ENCODE measurements at regions not wholly inside any gene's neighbourhood (a gene's known extent, or its start where the extent isn't known, plus 50 kb on each side); places are given as distances from the start of the nearest gene placed in this dataset.

GRCh38 chr12:116404913-116405611, 127.6 kb upstream of the MED13L start:
- Histone ChIP-seq H3K36me3 (ENCODE audit: control insufficient read depth in 2 of 2, insufficient read depth in 2 of 2, low read length in 2 of 2) (no peaks in the 10 kb centered on the region), H3K4me1 (ENCODE audit: control insufficient read depth, insufficient read depth, low read length) (peaks cover 4% of the 10 kb centered on the region), H3K4me3 (ENCODE audit: low read length in 2 of 2) (no peak overlapping the region), H3K27ac (ENCODE audit: low read length) (no peak overlapping the region), H3K27me3 (ENCODE audit: control insufficient read depth in 1 of 2, insufficient read depth in 2 of 2, low read length in 2 of 2) (no peaks in the 10 kb centered on the region), H3K9me3 (ENCODE audit: control insufficient read depth in 2 of 2, low read length in 2 of 2) (no peaks in the 10 kb centered on the region), H3K9ac (ENCODE audit: low read length in 2 of 2) (no peak overlapping the region)

- Histone ChIP-seq H3K9ac (ENCODE audit: low read length in 2 of 2) (no peak overlapping the region), H3K4me3 (ENCODE audit: low read length in 2 of 2) (no peak overlapping the region), H3K4me1 (ENCODE audit: control insufficient read depth, insufficient read depth, low read length) (peaks cover 11% of the 10 kb centered on the region), H3K9me3 (ENCODE audit: control insufficient read depth in 2 of 2, low read length in 2 of 2) (no peaks in the 10 kb centered on the region), H3K27me3 (ENCODE audit: control insufficient read depth in 1 of 2, insufficient read depth in 2 of 2, low read length in 2 of 2) (no peaks in the 10 kb centered on the region), H3K27ac (ENCODE audit: low read length) (no peak overlapping the region), H3K36me3 (ENCODE audit: control insufficient read depth in 2 of 2, insufficient read depth in 2 of 2, low read length in 2 of 2) (no peaks in the 10 kb centered on the region)
These were observed 129.0 kb upstream of the MED13L start for GRCh38 chr12:116406529-116406928.

- Histone ChIP-seq H3K36me3 (ENCODE audit: control insufficient read depth in 2 of 2, insufficient read depth in 2 of 2, low read length in 2 of 2) (no peaks in the 10 kb centered on the region), H3K4me3 (ENCODE audit: low read length in 2 of 2) (no peak overlapping the region), H3K9me3 (ENCODE audit: control insufficient read depth in 2 of 2, low read length in 2 of 2) (no peaks in the 10 kb centered on the region), H3K4me1 (ENCODE audit: control insufficient read depth, insufficient read depth, low read length) (peaks cover 11% of the 10 kb centered on the region), H3K27ac (ENCODE audit: low read length) (no peak overlapping the region), H3K9ac (ENCODE audit: low read length in 2 of 2) (no peak overlapping the region), H3K27me3 (ENCODE audit: control insufficient read depth in 1 of 2, insufficient read depth in 2 of 2, low read length in 2 of 2) (no peaks in the 10 kb centered on the region)
These were observed 131.2 kb upstream of the MED13L start for GRCh38 chr12:116408489-116409250.

- H3K27ac ChIP-seq (ENCODE audit: low read length): no peak overlapping the region
- H3K36me3 ChIP-seq (ENCODE audit: control insufficient read depth in 2 of 2, insufficient read depth in 2 of 2, low read length in 2 of 2): no peaks in the 10 kb centered on the region
- H3K4me3 ChIP-seq (ENCODE audit: low read length in 2 of 2): no peak overlapping the region
- H3K4me1 ChIP-seq (ENCODE audit: control insufficient read depth, insufficient read depth, low read length): peaks cover 6% of the 10 kb centered on the region
- no peak overlapping the region for H3K9ac ChIP-seq (ENCODE audit: low read length in 2 of 2)
- H3K9me3 ChIP-seq (ENCODE audit: control insufficient read depth in 2 of 2, low read length in 2 of 2): no peaks in the 10 kb centered on the region
- no peaks in the 10 kb centered on the region for H3K27me3 ChIP-seq (ENCODE audit: control insufficient read depth in 1 of 2, insufficient read depth in 2 of 2, low read length in 2 of 2)
These were observed 134.5 kb upstream of the MED13L start for GRCh38 chr12:116411977-116412376.

GRCh38 chr12:116414891-116415290, 137.4 kb upstream of the MED13L start:
- H3K27ac ChIP-seq (ENCODE audit: low read length): no peak overlapping the region
- H3K4me3 ChIP-seq (ENCODE audit: low read length in 2 of 2): no peak overlapping the region
- no peaks in the 10 kb centered on the region for H3K36me3 ChIP-seq (ENCODE audit: control insufficient read depth in 2 of 2, insufficient read depth in 2 of 2, low read length in 2 of 2)

GRCh38 chr12:116415408-116416108, 138.1 kb upstream of the MED13L start:
- H3K9ac ChIP-seq (ENCODE audit: low read length in 2 of 2): no peak overlapping the region
- no peak overlapping the region for H3K27ac ChIP-seq (ENCODE audit: low read length)
- no peaks in the 10 kb centered on the region for H3K36me3 ChIP-seq (ENCODE audit: control insufficient read depth in 2 of 2, insufficient read depth in 2 of 2, low read length in 2 of 2)
- no peaks in the 10 kb centered on the region for H3K27me3 ChIP-seq (ENCODE audit: control insufficient read depth in 1 of 2, insufficient read depth in 2 of 2, low read length in 2 of 2)
- peaks cover 8% of the 10 kb centered on the region for H3K4me1 ChIP-seq (ENCODE audit: control insufficient read depth, insufficient read depth, low read length)
- no peaks in the 10 kb centered on the region for H3K9me3 ChIP-seq (ENCODE audit: control insufficient read depth in 2 of 2, low read length in 2 of 2)
- no peak overlapping the region for H3K4me3 ChIP-seq (ENCODE audit: low read length in 2 of 2)

More at GRCh38 chr12:116414891-116415290, 137.4 kb upstream of the MED13L start:
- no peak overlapping the region for H3K9ac ChIP-seq (ENCODE audit: low read length in 2 of 2)
- peaks cover 6% of the 10 kb centered on the region for H3K4me1 ChIP-seq (ENCODE audit: control insufficient read depth, insufficient read depth, low read length)
- no peaks in the 10 kb centered on the region for H3K27me3 ChIP-seq (ENCODE audit: control insufficient read depth in 1 of 2, insufficient read depth in 2 of 2, low read length in 2 of 2)
- H3K9me3 ChIP-seq (ENCODE audit: control insufficient read depth in 2 of 2, low read length in 2 of 2): no peaks in the 10 kb centered on the region

GRCh38 chr12:116416166-116416565, 138.7 kb upstream of the MED13L start:
- no peaks in the 10 kb centered on the region for H3K36me3 ChIP-seq (ENCODE audit: control insufficient read depth in 2 of 2, insufficient read depth in 2 of 2, low read length in 2 of 2)
- H3K27me3 ChIP-seq (ENCODE audit: control insufficient read depth in 1 of 2, insufficient read depth in 2 of 2, low read length in 2 of 2): no peaks in the 10 kb centered on the region
- peaks cover 3% of the 10 kb centered on the region for H3K4me1 ChIP-seq (ENCODE audit: control insufficient read depth, insufficient read depth, low read length)
- no peak overlapping the region for H3K27ac ChIP-seq (ENCODE audit: low read length)
- no peak overlapping the region for H3K4me3 ChIP-seq (ENCODE audit: low read length in 2 of 2)
- no peaks in the 10 kb centered on the region for H3K9me3 ChIP-seq (ENCODE audit: control insufficient read depth in 2 of 2, low read length in 2 of 2)
- no peak overlapping the region for H3K9ac ChIP-seq (ENCODE audit: low read length in 2 of 2)

GRCh38 chr12:116418551-116418950, 140.6 kb upstream of the MAP1LC3B2 start:
- H3K4me1 ChIP-seq (ENCODE audit: control insufficient read depth, insufficient read depth, low read length): peaks cover 3% of the 10 kb centered on the region
- no peak overlapping the region for H3K9ac ChIP-seq (ENCODE audit: low read length in 2 of 2)
- H3K36me3 ChIP-seq (ENCODE audit: control insufficient read depth in 2 of 2, insufficient read depth in 2 of 2, low read length in 2 of 2): no peaks in the 10 kb centered on the region
- no peaks in the 10 kb centered on the region for H3K27me3 ChIP-seq (ENCODE audit: control insufficient read depth in 1 of 2, insufficient read depth in 2 of 2, low read length in 2 of 2)
- H3K4me3 ChIP-seq (ENCODE audit: low read length in 2 of 2): no peak overlapping the region
- H3K9me3 ChIP-seq (ENCODE audit: control insufficient read depth in 2 of 2, low read length in 2 of 2): peaks cover 0 to 4% of the 10 kb centered on the region in 2 donors
- no peak overlapping the region for H3K27ac ChIP-seq (ENCODE audit: low read length)

GRCh38 chr12:116420227-116420880, 138.8 kb upstream of the MAP1LC3B2 start:
- H3K4me3 ChIP-seq (ENCODE audit: low read length in 2 of 2): no peak overlapping the region
- no peaks in the 10 kb centered on the region for H3K36me3 ChIP-seq (ENCODE audit: control insufficient read depth in 2 of 2, insufficient read depth in 2 of 2, low read length in 2 of 2)
- no peak overlapping the region for H3K9ac ChIP-seq (ENCODE audit: low read length in 2 of 2)
- peaks cover 3% of the 10 kb centered on the region for H3K4me1 ChIP-seq (ENCODE audit: control insufficient read depth, insufficient read depth, low read length)
- H3K9me3 ChIP-seq (ENCODE audit: control insufficient read depth in 2 of 2, low read length in 2 of 2): peaks cover 0 to 4% of the 10 kb centered on the region in 2 donors
- H3K27me3 ChIP-seq (ENCODE audit: control insufficient read depth in 1 of 2, insufficient read depth in 2 of 2, low read length in 2 of 2): no peaks in the 10 kb centered on the region
- H3K27ac ChIP-seq (ENCODE audit: low read length): no peak overlapping the region

GRCh38 chr12:116421785-116422538, 137.2 kb upstream of the MAP1LC3B2 start:
- H3K27ac ChIP-seq (ENCODE audit: low read length): no peak overlapping the region
- peaks cover 0 to 4% of the 10 kb centered on the region in 2 donors for H3K9me3 ChIP-seq (ENCODE audit: control insufficient read depth in 2 of 2, low read length in 2 of 2)
- H3K9ac ChIP-seq (ENCODE audit: low read length in 2 of 2): no peak overlapping the region
- peaks cover 3% of the 10 kb centered on the region for H3K4me1 ChIP-seq (ENCODE audit: control insufficient read depth, insufficient read depth, low read length)
- no peaks in the 10 kb centered on the region for H3K27me3 ChIP-seq (ENCODE audit: control insufficient read depth in 1 of 2, insufficient read depth in 2 of 2, low read length in 2 of 2)
- no peak overlapping the region for H3K4me3 ChIP-seq (ENCODE audit: low read length in 2 of 2)
- H3K36me3 ChIP-seq (ENCODE audit: control insufficient read depth in 2 of 2, insufficient read depth in 2 of 2, low read length in 2 of 2): no peaks in the 10 kb centered on the region
